ENCODE measurements at regions not wholly inside any gene's neighbourhood (a gene's known extent, or its start where the extent isn't known, plus 50 kb on each side); places are given as distances from the start of the nearest gene placed in this dataset.

- no peak for TF ChIP-seq EP300 (IDR thresholded peaks at IDR 0.05; ENCODE audit: borderline replicate concordance)
- TF ChIP-seq TEAD4 (IDR thresholded peaks at IDR 0.05), result no peak
- TF ChIP-seq EGR1 (IDR thresholded peaks at IDR 0.05), result no peak
These were observed 75.2 kb upstream of the SSBP2 start for GRCh38 chr5:81826128-81826527.

All from Ishikawa (cell line).